GM12891 (cell line): ENCODE measurements at regions not wholly inside any gene's neighbourhood (a gene's known extent, or its start where the extent isn't known, plus 50 kb on each side); places are given as distances from the start of the nearest gene placed in this dataset.

ENCODE experiments used
- POLR2A ChIP-seq: IDR thresholded peaks from 2 replicates; pipeline ENCODE4 v1.6.1; 2011; ENCODE audit warnings: low read depth, low read length, control low read depth
- POLR2AphosphoS5 ChIP-seq: IDR thresholded peaks from 2 replicates; pipeline ENCODE4 v1.6.1; 2011; ENCODE audit warnings: low read depth, low read length, control low read depth
- POU2F2 ChIP-seq: IDR thresholded peaks from 2 replicates; pipeline ENCODE4 v1.6.1; 2011; ENCODE audit warnings: low read depth, mild to moderate bottlenecking, control low read depth, low read length, moderate library complexity
- SPI1 ChIP-seq: IDR thresholded peaks from 2 replicates; pipeline ENCODE4 v1.6.1; 2011; ENCODE audit warnings: low read depth, low read length, control low read depth
- TAF1 ChIP-seq: IDR thresholded peaks from 2 replicates; pipeline ENCODE4 v1.6.1; 2011; ENCODE audit warnings: low read depth, low read length, control low read depth

GRCh38 chr5:144710637-144711036 is 540.0 kb downstream of the KCTD16 start:
- no peak for TF ChIP-seq POLR2A
- no peak for TF ChIP-seq POLR2AphosphoS5
- TF ChIP-seq SPI1, result no peak
- no peak for TF ChIP-seq TAF1
- no peak for TF ChIP-seq POU2F2
